Neural cell (in vitro differentiated cells): ENCODE measurements at regions not wholly inside any gene's neighbourhood (a gene's known extent, or its start where the extent isn't known, plus 50 kb on each side); places are given as distances from the start of the nearest gene placed in this dataset.

ENCODE experiments used
- H2AFZ ChIP-seq: fragments of 200-600, 300-800 bp; sonication (generic), shearing (Covaris generic); 2 replicates; pipeline ENCODE4 v1.6.0; 2014; ENCODE audit warnings: low read depth, mild to moderate bottlenecking, antibody characterized with exemption, low read length, moderate library complexity
- H3F3A ChIP-seq: fragments of 200-600 bp; shearing (Covaris generic); 2 replicates; pipeline ENCODE4 v1.6.1; 2016; ENCODE audit warnings: mild to moderate bottlenecking, moderate library complexity, mixed read lengths, antibody characterized with exemption, low read length; ENCODE audit not compliant: insufficient read depth, poor library complexity, severe bottlenecking
- H3K27ac ChIP-seq: fragments of 200-600, 300-800 bp; sonication (generic), shearing (Covaris generic); 2 replicates; pipeline ENCODE4 v1.5.1; 2014; ENCODE audit warnings: mild to moderate bottlenecking, low read length, moderate library complexity
- H3K27me3 ChIP-seq: fragments of 300-800, 200-600 bp; sonication (generic), shearing (Covaris generic); 2 replicates; pipeline ENCODE4 v1.6.0; 2014; ENCODE audit warnings: mild to moderate bottlenecking, low read depth, low read length, moderate library complexity; ENCODE audit not compliant: insufficient read depth
- H3K36me3 ChIP-seq: fragments of 300-800, 200-600 bp; sonication (generic), shearing (Covaris generic); 2 replicates; pipeline ENCODE4 v1.5.1; 2014; ENCODE audit warnings: mild to moderate bottlenecking, antibody characterized with exemption, low read length, moderate library complexity; ENCODE audit not compliant: insufficient read depth
- H3K4me2 ChIP-seq: fragments of 300-800, 200-600 bp; sonication (generic), shearing (Covaris generic); 2 replicates; pipeline ENCODE4 v1.6.0; 2014; ENCODE audit warnings: mild to moderate bottlenecking, low read length
- H3K4me3 ChIP-seq: fragments of 300-800, 200-600 bp; sonication (generic), shearing (Covaris generic); 2 replicates; pipeline ENCODE4 v1.5.1; 2014; ENCODE audit warnings: mild to moderate bottlenecking, low read length, moderate library complexity
- H3K79me2 ChIP-seq: fragments of 200-600 bp; shearing (Covaris generic); replicated peaks from 2 replicates; pipeline ENCODE4 v1.6.0; 2014; ENCODE audit warnings: mild to moderate bottlenecking, low read length, moderate library complexity; ENCODE audit not compliant: insufficient read depth
- H3K9ac ChIP-seq: fragments of 300-800, 200-600 bp; sonication (generic), shearing (Covaris generic); 2 replicates; pipeline ENCODE4 v1.6.1; 2016; ENCODE audit warnings: mild to moderate bottlenecking, low read length, mixed read lengths
- H3K9me2 ChIP-seq: fragments of 200-600 bp; shearing (Covaris generic); 2 replicates; pipeline ENCODE4 v1.6.1; 2016; ENCODE audit warnings: mild to moderate bottlenecking, low read length, mixed read lengths; ENCODE audit not compliant: insufficient read depth
- H3K9me3 ChIP-seq: fragments of 200-600, 300-800 bp; sonication (generic), shearing (Covaris generic); 2 replicates; pipeline ENCODE4 v1.6.1; 2016; ENCODE audit warnings: mild to moderate bottlenecking, mixed run types, low read length, moderate library complexity, mixed read lengths
- H4K20me1 ChIP-seq: fragments of 200-600 bp; shearing (Covaris generic); 2 replicates; pipeline ENCODE4 v1.6.1; 2016; ENCODE audit warnings: mild to moderate bottlenecking, mixed run types; ENCODE audit not compliant: insufficient read depth
- EP300 ChIP-seq: fragments of 450-650 bp; conservative IDR thresholded peaks from 2 replicates; pipeline ENCODE4 v1.6.1; 2014; ENCODE audit warnings: antibody characterized with exemption, mild to moderate bottlenecking, moderate library complexity; ENCODE audit not compliant: poor library complexity, severe bottlenecking
- EZH2 ChIP-seq: fragments of 200-600, 300-800 bp; shearing (Covaris generic), sonication (generic); IDR thresholded peaks from 2 replicates; pipeline ENCODE4 v1.6.1; 2014; ENCODE audit warnings: antibody characterized with exemption, low read length, borderline replicate concordance, mild to moderate bottlenecking; ENCODE audit not compliant: insufficient read depth, poor library complexity, severe bottlenecking
- MXI1 ChIP-seq: fragments of 450-650 bp; conservative IDR thresholded peaks from 2 replicates; pipeline ENCODE4 v1.6.1; 2014; ENCODE audit warnings: antibody characterized with exemption, mild to moderate bottlenecking; ENCODE audit not compliant: poor library complexity, severe bottlenecking
- POLR2AphosphoS5 ChIP-seq: IDR thresholded peaks from 2 replicates; pipeline ENCODE4 v1.6.1; 2012
- RAD21 ChIP-seq: fragments of 450-650 bp; conservative IDR thresholded peaks from 2 replicates; pipeline ENCODE4 v1.6.1; 2014; ENCODE audit warnings: antibody characterized with exemption, mild to moderate bottlenecking, moderate library complexity
- SMC3 ChIP-seq: fragments of 450-650 bp; conservative IDR thresholded peaks from 2 replicates; pipeline ENCODE4 v1.6.1; 2014; ENCODE audit warnings: antibody characterized with exemption, mild to moderate bottlenecking, moderate library complexity; ENCODE audit not compliant: poor library complexity
- TAF1 ChIP-seq: IDR thresholded peaks from 2 replicates; pipeline ENCODE4 v1.6.1; 2012; ENCODE audit warnings: low read depth
- TF ChIP-seq, protein P1 (sequence below): IDR thresholded peaks from 2 replicates; pipeline ENCODE4 v1.6.1; 2012; ENCODE audit warnings: borderline replicate concordance
- TF ChIP-seq, protein P2 (sequence below): fragments of 450-650 bp; IDR thresholded peaks from 2 replicates; pipeline ENCODE4 v1.5.1; 2014; ENCODE audit warnings: antibody characterized with exemption, mild to moderate bottlenecking, moderate library complexity; ENCODE audit not compliant: poor library complexity, severe bottlenecking

DNA sequence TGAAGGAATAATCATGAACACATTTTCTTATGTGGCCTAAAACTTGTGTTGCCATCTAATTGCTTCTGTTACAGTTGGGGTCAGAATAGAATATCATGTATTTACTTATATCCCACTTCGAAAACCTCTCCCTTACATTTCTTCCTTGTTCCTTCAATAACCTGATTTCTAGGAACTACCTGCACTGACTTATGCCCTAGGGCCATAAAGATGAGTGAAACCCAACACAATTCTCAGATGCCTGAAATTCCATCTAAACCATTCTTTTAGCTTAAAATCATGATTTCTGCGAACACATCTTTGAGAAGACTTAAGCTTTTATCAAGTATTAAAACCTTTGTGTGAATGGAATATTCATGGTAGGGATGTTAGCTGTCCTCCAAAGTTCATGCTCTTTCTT, 142.7 kb downstream of the SNAPC1 start:
- Histone ChIP-seq H2AFZ (no peak overlapping the region), H3K79me2 (no peaks in the 10 kb centered on the region), H3K4me3 (no peak overlapping the region), H3F3A (no peaks in the 10 kb centered on the region), H3K36me3 (no peaks in the 10 kb centered on the region), H3K9ac (no peak overlapping the region), H3K9me3 (no peaks in the 10 kb centered on the region), H3K9me2 (no peaks in the 10 kb centered on the region), H3K4me2 (no peak overlapping the region), H4K20me1 (no peaks in the 10 kb centered on the region), H3K27me3 (no peaks in the 10 kb centered on the region), H3K27ac (no peak overlapping the region)
- TF ChIP-seq MXI1 (no peak), EZH2 (no peak), EP300 (no peak), RAD21 (no peak), TAF1 (no peak), SMC3 (no peak), POLR2AphosphoS5 (no peak)
- TF ChIP-seq, protein P1, sequence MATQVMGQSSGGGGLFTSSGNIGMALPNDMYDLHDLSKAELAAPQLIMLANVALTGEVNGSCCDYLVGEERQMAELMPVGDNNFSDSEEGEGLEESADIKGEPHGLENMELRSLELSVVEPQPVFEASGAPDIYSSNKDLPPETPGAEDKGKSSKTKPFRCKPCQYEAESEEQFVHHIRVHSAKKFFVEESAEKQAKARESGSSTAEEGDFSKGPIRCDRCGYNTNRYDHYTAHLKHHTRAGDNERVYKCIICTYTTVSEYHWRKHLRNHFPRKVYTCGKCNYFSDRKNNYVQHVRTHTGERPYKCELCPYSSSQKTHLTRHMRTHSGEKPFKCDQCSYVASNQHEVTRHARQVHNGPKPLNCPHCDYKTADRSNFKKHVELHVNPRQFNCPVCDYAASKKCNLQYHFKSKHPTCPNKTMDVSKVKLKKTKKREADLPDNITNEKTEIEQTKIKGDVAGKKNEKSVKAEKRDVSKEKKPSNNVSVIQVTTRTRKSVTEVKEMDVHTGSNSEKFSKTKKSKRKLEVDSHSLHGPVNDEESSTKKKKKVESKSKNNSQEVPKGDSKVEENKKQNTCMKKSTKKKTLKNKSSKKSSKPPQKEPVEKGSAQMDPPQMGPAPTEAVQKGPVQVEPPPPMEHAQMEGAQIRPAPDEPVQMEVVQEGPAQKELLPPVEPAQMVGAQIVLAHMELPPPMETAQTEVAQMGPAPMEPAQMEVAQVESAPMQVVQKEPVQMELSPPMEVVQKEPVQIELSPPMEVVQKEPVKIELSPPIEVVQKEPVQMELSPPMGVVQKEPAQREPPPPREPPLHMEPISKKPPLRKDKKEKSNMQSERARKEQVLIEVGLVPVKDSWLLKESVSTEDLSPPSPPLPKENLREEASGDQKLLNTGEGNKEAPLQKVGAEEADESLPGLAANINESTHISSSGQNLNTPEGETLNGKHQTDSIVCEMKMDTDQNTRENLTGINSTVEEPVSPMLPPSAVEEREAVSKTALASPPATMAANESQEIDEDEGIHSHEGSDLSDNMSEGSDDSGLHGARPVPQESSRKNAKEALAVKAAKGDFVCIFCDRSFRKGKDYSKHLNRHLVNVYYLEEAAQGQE = no peak
- TF ChIP-seq, protein P2, sequence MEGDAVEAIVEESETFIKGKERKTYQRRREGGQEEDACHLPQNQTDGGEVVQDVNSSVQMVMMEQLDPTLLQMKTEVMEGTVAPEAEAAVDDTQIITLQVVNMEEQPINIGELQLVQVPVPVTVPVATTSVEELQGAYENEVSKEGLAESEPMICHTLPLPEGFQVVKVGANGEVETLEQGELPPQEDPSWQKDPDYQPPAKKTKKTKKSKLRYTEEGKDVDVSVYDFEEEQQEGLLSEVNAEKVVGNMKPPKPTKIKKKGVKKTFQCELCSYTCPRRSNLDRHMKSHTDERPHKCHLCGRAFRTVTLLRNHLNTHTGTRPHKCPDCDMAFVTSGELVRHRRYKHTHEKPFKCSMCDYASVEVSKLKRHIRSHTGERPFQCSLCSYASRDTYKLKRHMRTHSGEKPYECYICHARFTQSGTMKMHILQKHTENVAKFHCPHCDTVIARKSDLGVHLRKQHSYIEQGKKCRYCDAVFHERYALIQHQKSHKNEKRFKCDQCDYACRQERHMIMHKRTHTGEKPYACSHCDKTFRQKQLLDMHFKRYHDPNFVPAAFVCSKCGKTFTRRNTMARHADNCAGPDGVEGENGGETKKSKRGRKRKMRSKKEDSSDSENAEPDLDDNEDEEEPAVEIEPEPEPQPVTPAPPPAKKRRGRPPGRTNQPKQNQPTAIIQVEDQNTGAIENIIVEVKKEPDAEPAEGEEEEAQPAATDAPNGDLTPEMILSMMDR = no peak

DNA sequence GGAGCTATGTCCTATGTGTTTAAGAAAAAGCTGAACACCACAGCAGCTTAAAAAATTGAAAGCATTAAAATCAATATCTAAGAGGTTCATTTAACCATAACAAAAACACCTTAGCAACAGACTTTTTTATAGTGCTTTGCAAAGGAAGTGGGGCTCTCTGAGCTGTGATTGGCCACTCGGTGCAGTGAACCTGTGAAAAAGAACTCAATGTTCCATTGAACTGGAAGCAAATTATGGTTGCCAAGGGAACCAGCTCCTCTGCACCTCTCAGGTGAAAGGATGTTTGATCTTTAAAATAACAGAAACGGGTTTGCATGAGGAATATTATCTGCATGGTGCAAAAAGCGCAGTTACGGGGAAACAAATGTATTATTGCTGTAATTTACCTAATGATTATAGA, 149.4 kb downstream of the SNAPC1 start:
- Histone ChIP-seq H3K4me3 (peak overlapping the region; percentile 32), H3K36me3 (no peaks in the 10 kb centered on the region), H3K9me3 (no peaks in the 10 kb centered on the region), H3K79me2 (no peaks in the 10 kb centered on the region), H4K20me1 (no peaks in the 10 kb centered on the region), H3K4me2 (peak overlapping the region; percentile 66), H2AFZ (peak overlapping the region; percentile 18), H3K9me2 (no peaks in the 10 kb centered on the region), H3K27ac (peak overlapping the region; percentile 85), H3K27me3 (no peaks in the 10 kb centered on the region), H3F3A (no peaks in the 10 kb centered on the region), H3K9ac (peak overlapping the region; percentile 49)
- TF ChIP-seq EP300 (peak; percentile 57), POLR2AphosphoS5 (peak; percentile 7), RAD21 (no peak)
- TF ChIP-seq, protein P1 = peak; percentile 20
- TF ChIP-seq, protein P2 = no peak
